ENCODE measurements at regions not wholly inside any gene's neighbourhood (a gene's known extent, or its start where the extent isn't known, plus 50 kb on each side); places are given as distances from the start of the nearest gene placed in this dataset.

DNA sequence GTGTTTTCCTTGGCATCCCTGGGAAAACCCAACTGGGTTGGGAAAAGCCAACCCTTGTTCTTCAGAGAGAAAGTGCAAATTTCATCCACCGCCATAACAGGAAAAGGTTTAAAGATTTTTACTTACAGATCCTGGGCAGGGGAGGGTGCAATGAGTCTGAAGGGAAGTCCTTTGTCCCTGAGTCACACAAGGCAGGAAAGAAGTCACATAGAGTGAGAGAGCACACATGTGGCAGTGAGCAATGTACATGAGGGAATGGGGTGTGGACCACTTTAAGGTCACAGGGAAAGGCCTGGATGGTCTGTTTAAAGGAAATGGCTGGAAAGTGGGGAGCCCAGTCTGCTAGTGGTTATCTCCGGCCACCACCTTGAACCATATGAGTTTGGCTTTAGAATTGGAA, 248.9 kb downstream of the HS3ST1 start:
- TF ChIP-seq, protein P1, sequence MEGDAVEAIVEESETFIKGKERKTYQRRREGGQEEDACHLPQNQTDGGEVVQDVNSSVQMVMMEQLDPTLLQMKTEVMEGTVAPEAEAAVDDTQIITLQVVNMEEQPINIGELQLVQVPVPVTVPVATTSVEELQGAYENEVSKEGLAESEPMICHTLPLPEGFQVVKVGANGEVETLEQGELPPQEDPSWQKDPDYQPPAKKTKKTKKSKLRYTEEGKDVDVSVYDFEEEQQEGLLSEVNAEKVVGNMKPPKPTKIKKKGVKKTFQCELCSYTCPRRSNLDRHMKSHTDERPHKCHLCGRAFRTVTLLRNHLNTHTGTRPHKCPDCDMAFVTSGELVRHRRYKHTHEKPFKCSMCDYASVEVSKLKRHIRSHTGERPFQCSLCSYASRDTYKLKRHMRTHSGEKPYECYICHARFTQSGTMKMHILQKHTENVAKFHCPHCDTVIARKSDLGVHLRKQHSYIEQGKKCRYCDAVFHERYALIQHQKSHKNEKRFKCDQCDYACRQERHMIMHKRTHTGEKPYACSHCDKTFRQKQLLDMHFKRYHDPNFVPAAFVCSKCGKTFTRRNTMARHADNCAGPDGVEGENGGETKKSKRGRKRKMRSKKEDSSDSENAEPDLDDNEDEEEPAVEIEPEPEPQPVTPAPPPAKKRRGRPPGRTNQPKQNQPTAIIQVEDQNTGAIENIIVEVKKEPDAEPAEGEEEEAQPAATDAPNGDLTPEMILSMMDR (IDR thresholded peaks at IDR 0.05): no peak
- TF ChIP-seq POLR2A (IDR thresholded peaks at IDR 0.05) (no peak), POLR2AphosphoS5 (IDR thresholded peaks at IDR 0.05) (no peak)
